Mesenchymal stem cell (in vitro differentiated cells and primary cell): ENCODE measurements at regions not wholly inside any gene's neighbourhood (a gene's known extent, or its start where the extent isn't known, plus 50 kb on each side); places are given as distances from the start of the nearest gene placed in this dataset.

Experiments used
- DNase-seq: peaks from one replicate; pipeline ENCODE4 v3.0.0-alpha.2; 2013
- H2AFZ ChIP-seq: one replicate; pipeline ENCODE4 v1.6.1; 2013; ENCODE audit warnings: low read depth, mild to moderate bottlenecking, control low read depth, inconsistent platforms, low read length, moderate library complexity
- H2AK5ac ChIP-seq: 2 replicates; pipeline ENCODE4 v1.6.1; 2013; ENCODE audit warnings: low read length, moderate library complexity, mild to moderate bottlenecking, inconsistent platforms; ENCODE audit not compliant: severe bottlenecking
- H2BK120ac ChIP-seq: one replicate; pipeline ENCODE4 v1.6.1; 2013; ENCODE audit warnings: low read depth, mild to moderate bottlenecking, inconsistent platforms, low read length, moderate library complexity
- H2BK12ac ChIP-seq, 2 experiments: one replicate each; pipeline ENCODE4 v1.6.1; 2013; ENCODE audit warnings: inconsistent platforms in 2 of 2, low read length in 2 of 2, mild to moderate bottlenecking in 2 of 2, moderate library complexity in 2 of 2, control low read depth in 1 of 2
- H2BK15ac ChIP-seq: one replicate; pipeline ENCODE4 v1.6.1; 2013; ENCODE audit warnings: mild to moderate bottlenecking, low read depth, inconsistent platforms; ENCODE audit not compliant: poor library complexity, severe bottlenecking
- H2BK5ac ChIP-seq: 2 replicates; pipeline ENCODE4 v1.6.1; 2013; ENCODE audit warnings: low read depth, mild to moderate bottlenecking, low read length, control low read depth, inconsistent platforms; ENCODE audit not compliant: poor library complexity, severe bottlenecking
- H3K14ac ChIP-seq, 2 experiments: one replicate each; pipeline ENCODE4 v1.6.1; 2013; ENCODE audit warnings: inconsistent platforms in 2 of 2, low read length in 2 of 2, control low read depth in 1 of 2, mild to moderate bottlenecking in 1 of 2, moderate library complexity in 1 of 2
- H3K18ac ChIP-seq, 2 experiments: one replicate each; pipeline ENCODE4 v1.6.1; 2013; ENCODE audit warnings: inconsistent platforms in 2 of 2, low read length in 2 of 2, control low read depth in 1 of 2, low read depth in 1 of 2, mild to moderate bottlenecking in 1 of 2
- H3K23ac ChIP-seq, 2 experiments: one replicate each; pipeline ENCODE4 v1.6.1; 2013; ENCODE audit warnings: inconsistent platforms in 2 of 2, low read length in 2 of 2, mild to moderate bottlenecking in 2 of 2, moderate library complexity in 2 of 2, control low read depth in 1 of 2
- H3K27ac ChIP-seq: 2 replicates; pipeline ENCODE4 v1.5.1; 2013; ENCODE audit warnings: mild to moderate bottlenecking, moderate library complexity, low read length, control low read depth, inconsistent platforms; ENCODE audit not compliant: poor library complexity, severe bottlenecking
- H3K27me3 ChIP-seq, 2 experiments: 2 replicates each; pipeline versions ENCODE4 v1.6.1 to v1.7.0; 2013; ENCODE audit warnings: low read length in 2 of 2, mild to moderate bottlenecking in 2 of 2, moderate library complexity in 2 of 2, control low read depth in 1 of 2, inconsistent platforms in 1 of 2; ENCODE audit not compliant: control insufficient read depth in 1 of 2, insufficient read depth in 1 of 2
- H3K36me3 ChIP-seq, 2 experiments: 2 replicates each; pipeline versions ENCODE4 v1.6.1 to v1.7.0; 2013; ENCODE audit warnings: low read length in 2 of 2, control low read depth in 1 of 2, inconsistent platforms in 1 of 2, low read depth in 1 of 2, mild to moderate bottlenecking in 1 of 2; ENCODE audit not compliant: insufficient read depth in 2 of 2, control insufficient read depth in 1 of 2
- H3K4ac ChIP-seq, 2 experiments: one replicate each; pipeline ENCODE4 v1.6.1; 2013; ENCODE audit warnings: inconsistent platforms in 2 of 2, low read length in 2 of 2, mild to moderate bottlenecking in 2 of 2, moderate library complexity in 2 of 2, control low read depth in 1 of 2, low read depth in 1 of 2
- H3K4me1 ChIP-seq: 2 replicates; pipeline ENCODE4 v1.6.1; 2013; ENCODE audit warnings: low read depth, low read length, control low read depth; ENCODE audit not compliant: control insufficient read depth, insufficient read depth
- H3K4me2 ChIP-seq: 2 replicates; pipeline ENCODE4 v1.6.1; 2013; ENCODE audit warnings: low read length, mild to moderate bottlenecking, inconsistent platforms; ENCODE audit not compliant: poor library complexity, severe bottlenecking
- H3K4me3 ChIP-seq, 2 experiments: 2 replicates each; pipeline versions ENCODE4 v1.5.1 to v1.7.0; 2013; ENCODE audit warnings: low read length in 2 of 2, mild to moderate bottlenecking in 2 of 2, control low read depth in 1 of 2, low read depth in 1 of 2; ENCODE audit not compliant: insufficient read depth in 1 of 2
- H3K79me1 ChIP-seq: replicated peaks from 2 replicates; pipeline ENCODE4 v1.6.1; 2013; ENCODE audit warnings: mild to moderate bottlenecking, control low read depth, low read length, inconsistent platforms; ENCODE audit not compliant: poor library complexity, severe bottlenecking
- H3K9ac ChIP-seq: 2 replicates; pipeline ENCODE4 v1.7.0; 2013; ENCODE audit warnings: mild to moderate bottlenecking, low read length, moderate library complexity
- H3K9me3 ChIP-seq: 2 replicates; pipeline ENCODE4 v1.7.0; 2013; ENCODE audit warnings: mild to moderate bottlenecking, low read length; ENCODE audit not compliant: control insufficient read depth
- H4K8ac ChIP-seq: one replicate; pipeline ENCODE4 v1.6.1; 2013; ENCODE audit warnings: inconsistent platforms, mild to moderate bottlenecking, low read length, moderate library complexity
- H4K91ac ChIP-seq: one replicate; pipeline ENCODE4 v1.6.1; 2013; ENCODE audit warnings: mild to moderate bottlenecking, low read length, inconsistent platforms
- WGBS: methylation state at CpG from one replicate; pipeline ENCODE4 v1.1.7; 2013; ENCODE audit warnings: mixed read lengths; 5-methylcytosine and 5-hydroxymethylcytosine counted together

DNA sequence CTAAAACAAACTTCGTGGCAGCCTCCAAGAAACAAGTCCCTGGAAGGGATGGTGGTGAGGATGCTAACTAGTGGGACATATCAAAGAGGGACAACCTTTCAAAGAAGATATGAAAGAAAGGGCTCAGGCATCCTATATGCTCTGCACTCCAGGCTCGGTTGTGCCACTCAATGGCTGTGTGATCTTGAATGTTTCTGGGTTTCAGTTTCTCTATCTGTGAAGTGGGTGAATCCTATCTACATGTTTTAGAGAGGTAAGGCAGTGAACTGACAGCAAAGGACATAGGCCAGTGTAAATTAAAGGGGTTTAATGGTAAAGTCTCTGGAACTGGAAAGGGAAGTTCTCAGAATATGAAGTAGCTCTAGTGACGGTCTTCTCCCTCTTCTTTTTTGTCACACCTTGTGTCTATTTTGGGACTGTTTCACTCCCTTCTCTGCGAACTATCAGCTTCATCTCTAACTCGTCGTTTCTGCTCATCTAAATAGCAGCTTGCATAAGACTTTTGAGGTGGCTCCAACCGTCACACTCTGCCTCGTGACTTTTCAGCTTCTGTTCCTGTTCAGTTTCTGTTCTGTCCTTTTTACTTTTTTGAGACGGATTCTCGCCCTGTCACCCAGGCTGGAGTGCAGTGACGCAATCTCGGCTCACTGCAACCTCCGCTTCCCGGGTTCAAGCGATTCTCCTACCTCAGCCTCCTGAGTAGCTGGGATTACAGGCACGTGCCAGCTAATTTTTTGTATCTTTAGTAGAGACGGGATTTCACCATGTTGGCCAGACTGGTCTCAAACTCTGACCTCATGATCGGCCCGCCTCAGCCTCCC lies 273.6 kb downstream of the SUDS3 start:
- H3K36me3 ChIP-seq, result no peaks in the 10 kb centered on the region
- H3K9ac ChIP-seq, result no peak overlapping the region
- H3K18ac ChIP-seq, result no peak overlapping the region
- no peaks in the 10 kb centered on the region for H3K27me3 ChIP-seq
- H3K14ac ChIP-seq, result no peak overlapping the region
- H2BK12ac ChIP-seq, result no peak overlapping the region
- H4K91ac ChIP-seq, result no peak overlapping the region
- no peak overlapping the region for H3K4me2 ChIP-seq
- H3K27ac ChIP-seq, result no peak overlapping the region
- H3K4ac ChIP-seq, result no peak overlapping the region
- no peak overlapping the region for H2BK5ac ChIP-seq
- no peak overlapping the region for H4K8ac ChIP-seq
- H2AK5ac ChIP-seq, result no peak overlapping the region
- 78% methylated on average over 19 of the region's 19 CpGs for WGBS
- no peak overlapping the region for H2AFZ ChIP-seq
- no peak overlapping the region for H2BK120ac ChIP-seq
- H3K4me1 ChIP-seq, result no peaks in the 10 kb centered on the region
- H3K79me1 ChIP-seq, result no peaks in the 10 kb centered on the region
- no peak overlapping the region for H3K4me3 ChIP-seq
- no peak overlapping the region for H3K23ac ChIP-seq
- no peak overlapping the region for H2BK15ac ChIP-seq
- H3K9me3 ChIP-seq, result peaks cover 12% of the 10 kb centered on the region
- no peak for DNase-seq

DNA sequence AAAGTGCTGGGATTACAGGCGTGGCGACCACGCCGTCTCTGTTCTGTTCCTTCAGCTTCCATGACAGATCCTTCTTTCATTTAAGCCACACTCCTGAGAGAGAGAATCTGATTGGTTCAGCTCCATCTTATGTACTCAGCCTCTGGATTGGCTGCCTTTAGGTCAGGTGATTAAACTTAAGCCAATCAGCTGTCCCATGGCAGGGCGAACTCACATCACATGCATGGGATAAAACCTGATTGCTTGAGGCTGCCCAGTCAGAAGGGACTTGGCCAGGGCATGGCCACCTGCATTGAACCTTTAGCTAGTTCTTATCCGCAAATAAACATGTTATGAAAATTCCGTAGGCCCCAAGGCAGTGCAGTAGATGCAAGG lies 274.2 kb downstream of the SUDS3 start:
- no peak overlapping the region for H3K4me3 ChIP-seq
- H3K27me3 ChIP-seq, result no peaks in the 10 kb centered on the region
- H3K4ac ChIP-seq, result no peak overlapping the region
- H3K14ac ChIP-seq, result no peak overlapping the region
- peaks cover 10% of the 10 kb centered on the region for H3K9me3 ChIP-seq
- H2BK5ac ChIP-seq, result no peak overlapping the region
- no peaks in the 10 kb centered on the region for H3K36me3 ChIP-seq
- H2AFZ ChIP-seq, result no peak overlapping the region
- H3K4me2 ChIP-seq, result no peak overlapping the region
- no peak overlapping the region for H4K8ac ChIP-seq
- H2BK12ac ChIP-seq, result no peak overlapping the region
- no peak overlapping the region for H3K18ac ChIP-seq
- H3K79me1 ChIP-seq, result no peaks in the 10 kb centered on the region
- H3K27ac ChIP-seq, result no peak overlapping the region
- no peak for DNase-seq
- H4K91ac ChIP-seq, result no peak overlapping the region
- H2BK15ac ChIP-seq, result no peak overlapping the region
- H3K23ac ChIP-seq, result no peak overlapping the region
- 90% methylated on average over 7 of the region's 7 CpGs for WGBS
- no peak overlapping the region for H2BK120ac ChIP-seq
- H2AK5ac ChIP-seq, result no peak overlapping the region
- no peaks in the 10 kb centered on the region for H3K4me1 ChIP-seq
- H3K9ac ChIP-seq, result no peak overlapping the region

DNA sequence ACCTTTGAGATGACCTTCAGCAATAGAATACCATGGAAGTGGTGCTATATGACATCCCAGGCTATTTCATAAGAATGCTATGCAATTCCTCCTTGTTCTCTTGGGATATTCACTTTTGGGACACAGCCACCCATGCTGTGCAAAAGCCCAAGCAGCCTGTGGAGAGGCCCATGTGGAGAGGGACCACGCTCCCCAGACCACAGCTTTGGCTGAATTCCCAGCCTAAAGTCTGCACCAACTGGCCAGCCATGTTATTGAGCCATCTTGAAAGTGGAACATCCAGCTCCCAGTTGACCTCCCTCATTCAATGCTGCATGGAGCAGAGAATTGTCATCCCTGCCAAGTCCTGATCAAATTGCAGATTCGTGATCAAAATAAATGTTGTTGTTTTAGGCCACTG lies 275.1 kb downstream of the SUDS3 start:
- no peak overlapping the region for H4K8ac ChIP-seq
- H3K27ac ChIP-seq, result no peak overlapping the region
- 43% methylated on average over 2 of the region's 2 CpGs for WGBS
- peaks cover 4% of the 10 kb centered on the region for H3K9me3 ChIP-seq
- no peaks in the 10 kb centered on the region for H3K27me3 ChIP-seq
- no peak overlapping the region for H3K4me3 ChIP-seq
- H2BK15ac ChIP-seq, result no peak overlapping the region
- H3K4me1 ChIP-seq, result no peaks in the 10 kb centered on the region
- no peak overlapping the region for H2BK5ac ChIP-seq
- H3K36me3 ChIP-seq, result no peaks in the 10 kb centered on the region
- H2AFZ ChIP-seq, result no peak overlapping the region
- no peak overlapping the region for H2BK12ac ChIP-seq
- no peak overlapping the region for H3K9ac ChIP-seq
- H3K4ac ChIP-seq, result no peak overlapping the region
- no peak overlapping the region for H2AK5ac ChIP-seq
- no peak overlapping the region for H3K4me2 ChIP-seq
- H3K23ac ChIP-seq, result no peak overlapping the region
- DNase-seq, result no peak
- no peak overlapping the region for H3K14ac ChIP-seq
- H3K18ac ChIP-seq, result no peak overlapping the region
- H2BK120ac ChIP-seq, result no peak overlapping the region
- no peak overlapping the region for H4K91ac ChIP-seq
- no peaks in the 10 kb centered on the region for H3K79me1 ChIP-seq

DNA sequence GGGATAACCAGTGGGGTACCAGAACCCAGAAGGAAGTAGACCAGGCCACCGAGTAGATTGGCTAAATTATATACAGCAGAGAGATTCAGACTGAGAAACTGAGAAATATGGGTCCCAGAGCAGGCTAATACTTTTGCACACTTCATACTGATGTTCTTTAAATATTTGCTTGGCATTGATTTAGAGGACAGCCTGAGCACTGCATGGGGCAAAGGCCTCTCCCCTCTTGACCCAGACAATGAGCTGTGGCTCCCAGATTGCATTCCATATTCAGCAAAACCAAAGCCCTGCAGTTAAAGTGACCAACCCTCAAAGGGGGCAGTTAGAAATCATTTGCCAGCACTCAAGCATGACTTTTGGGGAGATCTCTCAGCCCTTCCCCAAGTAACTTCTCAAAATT lies 279.2 kb downstream of the SUDS3 start:
- H3K9ac ChIP-seq, result no peak overlapping the region
- DNase-seq, result no peak
- no peaks in the 10 kb centered on the region for H3K79me1 ChIP-seq
- H3K23ac ChIP-seq, result no peak overlapping the region
- H2BK120ac ChIP-seq, result no peak overlapping the region
- H3K4me3 ChIP-seq, result no peak overlapping the region
- H3K27ac ChIP-seq, result no peak overlapping the region
- peaks cover 4% of the 10 kb centered on the region for H3K9me3 ChIP-seq
- no peak overlapping the region for H2BK15ac ChIP-seq
- no peak overlapping the region for H2AK5ac ChIP-seq
- WGBS, result 33% methylated on average over 1 of the region's 1 CpG
- no peak overlapping the region for H2BK5ac ChIP-seq
- no peak overlapping the region for H3K18ac ChIP-seq
- no peak overlapping the region for H2AFZ ChIP-seq
- no peak overlapping the region for H3K4me2 ChIP-seq
- no peaks in the 10 kb centered on the region for H3K4me1 ChIP-seq
- H3K27me3 ChIP-seq, result no peaks in the 10 kb centered on the region
- H3K14ac ChIP-seq, result no peak overlapping the region
- no peak overlapping the region for H4K91ac ChIP-seq
- H4K8ac ChIP-seq, result no peak overlapping the region
- no peak overlapping the region for H2BK12ac ChIP-seq
- no peaks in the 10 kb centered on the region for H3K36me3 ChIP-seq
- H3K4ac ChIP-seq, result no peak overlapping the region
